ENCODE measurements at regions not wholly inside any gene's neighbourhood (a gene's known extent, or its start where the extent isn't known, plus 50 kb on each side); places are given as distances from the start of the nearest gene placed in this dataset.

DNA sequence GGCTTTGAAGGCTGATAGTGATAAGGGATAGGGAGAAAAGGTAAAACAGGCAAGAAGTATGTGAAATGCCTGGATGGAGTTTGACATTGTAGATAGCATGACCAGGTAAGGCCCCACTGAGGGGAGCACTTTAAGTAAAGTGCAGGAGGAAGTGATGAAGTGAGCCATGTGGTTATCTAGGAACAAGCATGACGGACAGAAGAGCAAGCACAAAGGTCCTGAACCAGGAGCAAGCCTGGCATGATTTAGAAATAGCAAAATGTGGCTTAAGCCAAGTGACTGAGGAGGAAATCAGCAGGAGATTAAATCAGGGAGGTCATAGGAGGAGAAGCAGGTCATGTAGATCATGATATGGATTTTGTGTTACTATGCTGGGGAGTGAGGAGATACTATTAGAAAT lies 129.2 kb downstream of the GLUL start:
- TF ChIP-seq GATA2 (IDR thresholded peaks at IDR 0.05; ENCODE audit: low read depth, low read length) (no peak), GATA3 (IDR thresholded peaks at IDR 0.05; ENCODE audit: low read depth, low read length) (no peak)
